Esophagus mucosa (tissue), 1 donor: ENCODE measurements at regions not wholly inside any gene's neighbourhood (a gene's known extent, or its start where the extent isn't known, plus 50 kb on each side); places are given as distances from the start of the nearest gene placed in this dataset.

Experiments
- ATAC-seq: fragments of 200-7000 bp; cut with Tn5 transposase; one replicate; pipeline ENCODE4 v1.9.1; 2020
- donor health status: DM: yes; HTN: yes; CAD: no.

GRCh38 chr2:128380061-128380889, 61.6 kb upstream of the HS6ST1 start:
- ATAC-seq, result no peak

GRCh38 chr2:128380961-128381938, 62.6 kb upstream of the HS6ST1 start:
- no peak for ATAC-seq

GRCh38 chr2:128384446-128384845, 65.8 kb upstream of the HS6ST1 start:
- ATAC-seq, result no peak

- no peak for ATAC-seq
Measured at GRCh38 chr2:128384956-128385355, 66.3 kb upstream of the HS6ST1 start.

- ATAC-seq, result no peak
Measured at GRCh38 chr2:128385365-128385764, 66.7 kb upstream of the HS6ST1 start.

GRCh38 chr2:128386066-128386465, 67.4 kb upstream of the HS6ST1 start:
- no peak for ATAC-seq

- peak; percentile 52 for ATAC-seq
Measured at GRCh38 chr2:128388499-128388941, 69.9 kb upstream of the HS6ST1 start.

- no peak for ATAC-seq
Measured at GRCh38 chr2:128389388-128390086, 70.9 kb upstream of the HS6ST1 start.

- ATAC-seq, result no peak
Measured at GRCh38 chr2:128390256-128390990, 71.8 kb upstream of the HS6ST1 start.

GRCh38 chr2:128390991-128391630, 72.4 kb upstream of the HS6ST1 start:
- no peak for ATAC-seq

- ATAC-seq, result no peak
Measured at GRCh38 chr2:128391679-128392078, 73.0 kb upstream of the HS6ST1 start.

GRCh38 chr2:128392207-128392606, 73.5 kb upstream of the HS6ST1 start:
- ATAC-seq, result no peak

GRCh38 chr2:128394007-128394730, 75.5 kb upstream of the HS6ST1 start:
- ATAC-seq, result peak; percentile 43

GRCh38 chr2:128395196-128395595, 76.5 kb upstream of the HS6ST1 start:
- no peak for ATAC-seq

GRCh38 chr2:128395640-128396499, 77.2 kb upstream of the HS6ST1 start:
- ATAC-seq, result peak; percentile 91

GRCh38 chr2:128396500-128396891, 77.8 kb upstream of the HS6ST1 start:
- ATAC-seq, result peak; percentile 67

- no peak for ATAC-seq
Measured at GRCh38 chr2:128396946-128397345, 78.3 kb upstream of the HS6ST1 start.

GRCh38 chr2:128399256-128399655, 80.6 kb upstream of the HS6ST1 start:
- ATAC-seq, result no peak

GRCh38 chr2:128399690-128400291, 81.1 kb upstream of the HS6ST1 start:
- ATAC-seq, result no peak
